ENCODE measurements at regions not wholly inside any gene's neighbourhood (a gene's known extent, or its start where the extent isn't known, plus 50 kb on each side); places are given as distances from the start of the nearest gene placed in this dataset.

DNA sequence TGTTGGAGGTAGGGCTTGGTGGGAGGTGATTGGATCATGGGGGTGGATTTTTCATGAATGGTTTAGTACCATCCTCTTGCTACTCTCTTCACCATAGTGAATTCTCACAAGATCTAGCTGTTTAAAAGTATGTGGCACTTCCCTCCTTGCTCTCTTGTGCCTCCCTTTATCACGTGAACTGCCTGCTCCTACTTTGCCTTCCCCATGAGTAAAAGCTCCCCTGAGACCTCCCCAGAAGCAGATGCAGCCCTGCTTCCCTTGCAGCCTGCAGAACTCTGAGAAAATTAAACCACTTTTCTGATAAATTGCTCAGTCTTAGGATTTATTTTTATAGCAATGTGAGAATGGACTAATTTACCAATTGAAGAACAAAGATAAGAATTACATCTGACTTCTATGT is 223.1 kb downstream of the RNF144A start:
- DNase-seq (ENCODE audit: low read depth), result no peak
- TF ChIP-seq CTCF (conservative IDR thresholded peaks at IDR 0.05; ENCODE audit: low read depth, low read length), result no peak
- H3K4me3 ChIP-seq (ENCODE audit: low read depth, low read length), result no peak overlapping the region

- no peak for TF ChIP-seq CTCF (conservative IDR thresholded peaks at IDR 0.05; ENCODE audit: low read depth, low read length)
- DNase-seq (ENCODE audit: low read depth), result no peak
- no peak overlapping the region for H3K4me3 ChIP-seq (ENCODE audit: low read depth, low read length)
Observed at GRCh38 chr2:7145707-7146106, 228.5 kb downstream of the RNF144A start.

GRCh38 chr2:7146151-7146550 is 228.9 kb downstream of the RNF144A start:
- no peak for DNase-seq (ENCODE audit: low read depth)
- H3K4me3 ChIP-seq (ENCODE audit: low read depth, low read length), result no peak overlapping the region
- no peak for TF ChIP-seq CTCF (conservative IDR thresholded peaks at IDR 0.05; ENCODE audit: low read depth, low read length)

- no peak overlapping the region for H3K4me3 ChIP-seq (ENCODE audit: low read depth, low read length)
- no peak for TF ChIP-seq CTCF (conservative IDR thresholded peaks at IDR 0.05; ENCODE audit: low read depth, low read length)
- no peak for DNase-seq (ENCODE audit: low read depth)
Observed at GRCh38 chr2:7154656-7155055, 237.4 kb downstream of the RNF144A start.

DNA sequence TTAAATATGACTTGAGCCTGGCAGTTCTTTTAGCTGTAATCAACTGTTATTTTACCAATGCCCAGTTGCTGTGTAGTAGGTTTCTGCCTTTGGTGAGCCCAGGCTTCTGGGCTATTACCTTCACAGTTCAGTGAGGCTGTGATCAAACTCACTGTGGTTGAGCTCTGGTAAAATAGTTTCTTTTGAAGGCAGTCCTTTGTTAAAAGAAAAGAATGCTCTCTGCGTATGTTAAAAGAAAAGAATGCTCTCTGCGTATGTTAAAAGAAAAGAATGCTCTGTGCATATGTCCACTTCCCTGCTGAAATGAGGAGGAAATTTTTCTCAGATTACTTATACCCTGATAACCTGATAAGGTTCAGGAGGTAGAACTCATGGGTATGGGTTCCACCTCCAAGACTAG is 244.3 kb downstream of the RNF144A start:
- no peak overlapping the region for H3K4me3 ChIP-seq (ENCODE audit: low read depth, low read length)
- no peak for DNase-seq (ENCODE audit: low read depth)
- no peak for TF ChIP-seq CTCF (conservative IDR thresholded peaks at IDR 0.05; ENCODE audit: low read depth, low read length)

DNA sequence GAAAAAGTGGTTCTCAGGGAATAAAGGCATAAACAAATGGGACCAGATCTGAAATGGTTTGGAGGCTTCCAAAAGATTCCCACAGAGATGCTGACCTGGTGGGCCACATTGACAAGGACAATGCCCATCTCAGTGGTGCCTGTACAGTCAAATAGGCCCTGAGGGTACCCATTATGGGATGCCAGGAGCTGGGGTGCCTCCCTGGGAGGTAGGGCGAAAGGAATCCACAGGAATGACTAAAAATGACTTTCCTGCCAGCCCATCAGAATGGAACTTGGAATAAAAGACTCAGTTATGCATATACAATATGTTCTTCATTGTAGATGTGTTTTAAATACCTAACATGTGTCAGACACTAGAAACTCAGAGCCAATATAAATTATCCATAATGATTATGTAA is 248.5 kb downstream of the RNF144A start:
- TF ChIP-seq CTCF (conservative IDR thresholded peaks at IDR 0.05; ENCODE audit: low read depth, low read length), result no peak
- DNase-seq (ENCODE audit: low read depth), result no peak
- no peak overlapping the region for H3K4me3 ChIP-seq (ENCODE audit: low read depth, low read length)

DNA sequence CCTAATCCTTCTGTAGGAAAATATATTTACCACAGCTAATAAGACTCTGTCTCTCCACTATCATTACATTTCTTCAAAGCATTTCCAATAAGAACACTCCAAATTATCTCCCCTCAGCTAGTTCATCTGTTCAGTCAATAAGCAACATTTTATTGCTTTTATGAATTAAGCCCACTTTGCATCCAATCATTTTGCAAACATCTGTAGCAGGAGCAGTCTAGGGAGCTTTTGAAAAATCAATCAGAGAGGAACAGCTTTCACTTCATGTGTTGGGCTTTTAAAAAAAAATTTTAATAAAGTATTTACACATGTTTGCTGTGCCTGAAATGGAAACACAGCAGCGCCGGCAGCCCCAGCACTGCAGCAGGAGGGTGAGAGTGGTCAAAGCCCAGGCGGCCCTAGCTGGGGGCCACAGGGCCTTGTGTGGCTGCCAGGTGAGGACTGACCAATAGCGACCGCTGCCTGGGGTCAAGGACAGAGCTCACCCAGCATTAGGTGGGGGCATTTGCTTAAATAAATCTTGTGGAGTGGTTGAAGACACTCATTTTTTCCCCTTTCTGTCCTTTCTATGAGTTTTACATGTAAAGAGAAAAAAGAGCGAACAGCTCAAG is 250.7 kb downstream of the RNF144A start:
- no peak for TF ChIP-seq CTCF (conservative IDR thresholded peaks at IDR 0.05; ENCODE audit: low read depth, low read length)

More for the DNA sequence above, 250.7 kb downstream of the RNF144A start:
- no peak for DNase-seq (ENCODE audit: low read depth)
- no peak overlapping the region for H3K4me3 ChIP-seq (ENCODE audit: low read depth, low read length)

Measured in epithelial cell of proximal tubule (primary cell).